GM12872 (cell line): ENCODE measurements at regions not wholly inside any gene's neighbourhood (a gene's known extent, or its start where the extent isn't known, plus 50 kb on each side); places are given as distances from the start of the nearest gene placed in this dataset.

ENCODE experiments used
- TF ChIP-seq, protein P1 (sequence below): IDR thresholded peaks from 3 replicates; pipeline ENCODE4 v1.5.1; 2011; ENCODE audit warnings: low read depth, mild to moderate bottlenecking, low read length, moderate library complexity; ENCODE audit not compliant: insufficient read depth

DNA sequence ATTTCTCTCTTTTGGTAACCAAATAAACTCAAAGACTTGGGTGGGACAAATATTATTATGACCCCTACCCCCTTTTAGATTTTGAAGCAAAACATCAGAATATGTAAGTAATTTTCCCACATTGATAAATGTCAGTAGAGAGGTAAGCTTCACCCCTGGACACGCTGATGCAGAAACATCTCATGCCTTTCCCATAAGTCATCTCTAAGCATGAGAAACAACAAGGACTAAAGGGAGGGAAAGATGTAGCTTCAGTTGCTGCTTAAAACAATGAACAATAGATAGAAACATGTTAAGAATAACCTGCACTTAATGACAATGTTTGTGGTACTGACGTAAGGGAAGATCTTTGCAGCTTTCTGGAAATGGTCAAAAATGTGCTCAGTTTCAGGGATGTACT lies 56.3 kb upstream of the SLC8A3 start:
- TF ChIP-seq, protein P1, sequence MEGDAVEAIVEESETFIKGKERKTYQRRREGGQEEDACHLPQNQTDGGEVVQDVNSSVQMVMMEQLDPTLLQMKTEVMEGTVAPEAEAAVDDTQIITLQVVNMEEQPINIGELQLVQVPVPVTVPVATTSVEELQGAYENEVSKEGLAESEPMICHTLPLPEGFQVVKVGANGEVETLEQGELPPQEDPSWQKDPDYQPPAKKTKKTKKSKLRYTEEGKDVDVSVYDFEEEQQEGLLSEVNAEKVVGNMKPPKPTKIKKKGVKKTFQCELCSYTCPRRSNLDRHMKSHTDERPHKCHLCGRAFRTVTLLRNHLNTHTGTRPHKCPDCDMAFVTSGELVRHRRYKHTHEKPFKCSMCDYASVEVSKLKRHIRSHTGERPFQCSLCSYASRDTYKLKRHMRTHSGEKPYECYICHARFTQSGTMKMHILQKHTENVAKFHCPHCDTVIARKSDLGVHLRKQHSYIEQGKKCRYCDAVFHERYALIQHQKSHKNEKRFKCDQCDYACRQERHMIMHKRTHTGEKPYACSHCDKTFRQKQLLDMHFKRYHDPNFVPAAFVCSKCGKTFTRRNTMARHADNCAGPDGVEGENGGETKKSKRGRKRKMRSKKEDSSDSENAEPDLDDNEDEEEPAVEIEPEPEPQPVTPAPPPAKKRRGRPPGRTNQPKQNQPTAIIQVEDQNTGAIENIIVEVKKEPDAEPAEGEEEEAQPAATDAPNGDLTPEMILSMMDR, result no peak

DNA sequence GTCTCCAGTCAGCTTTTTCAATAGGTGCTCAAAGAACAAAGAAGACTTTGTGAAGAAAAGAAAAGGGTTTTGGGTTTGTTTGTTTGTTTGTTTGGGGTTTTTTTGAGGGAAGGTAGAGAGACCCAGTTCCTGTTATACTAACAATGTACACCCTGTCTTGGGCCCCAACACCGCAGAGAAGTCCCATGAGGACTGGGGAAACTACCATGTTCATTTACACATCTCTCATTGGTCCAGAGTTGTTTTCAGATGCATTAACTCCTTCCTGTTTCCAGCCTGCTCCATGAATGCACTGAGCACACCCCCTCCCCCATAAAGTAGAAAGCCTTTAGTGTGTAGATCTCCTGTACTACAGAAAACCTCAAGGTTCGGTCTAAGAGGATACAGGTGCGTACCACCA lies 51.1 kb upstream of the SLC8A3 start:
- TF ChIP-seq, protein P1, result no peak
